ENCODE measurements at regions not wholly inside any gene's neighbourhood (a gene's known extent, or its start where the extent isn't known, plus 50 kb on each side); places are given as distances from the start of the nearest gene placed in this dataset.

GRCh38 chr3:8213286-8213685 lies 288.3 kb upstream of the LMCD1 start:
- no peak for TF ChIP-seq CTCF (IDR thresholded peaks at IDR 0.05; ENCODE audit: insufficient read depth, low read length, poor library complexity, severe bottlenecking)
- Histone ChIP-seq H3K36me3 (ENCODE audit: control insufficient read depth, insufficient read depth, low read length) (no peaks in the 10 kb centered on the region), H3K4me3 (ENCODE audit: low read depth, low read length) (no peak overlapping the region), H3K27me3 (ENCODE audit: control insufficient read depth, insufficient read depth, low read length) (no peaks in the 10 kb centered on the region)
- no peak for DNase-seq (ENCODE audit: low read depth)

DNA sequence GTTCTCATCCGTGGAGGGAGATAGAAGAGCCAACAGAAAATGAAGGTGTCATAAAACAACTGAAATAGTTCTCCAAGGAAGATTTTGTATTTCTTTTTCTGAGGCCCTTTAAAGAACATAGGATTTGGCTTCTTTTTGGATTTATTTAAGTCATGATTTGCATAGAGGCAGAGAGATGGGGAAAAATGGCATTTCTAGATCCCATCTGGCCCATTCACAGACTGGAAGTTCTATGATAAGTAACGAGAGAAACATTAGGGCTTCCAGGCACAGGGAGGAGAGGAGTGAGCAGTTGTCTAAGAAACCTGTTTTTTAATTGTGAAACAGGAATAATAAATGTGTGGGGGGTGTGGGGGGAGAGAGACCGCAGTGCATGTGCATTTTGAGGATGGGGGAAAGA lies 285.8 kb upstream of the LMCD1 start:
- no peak for DNase-seq (ENCODE audit: low read depth)
- Histone ChIP-seq H3K4me3 (ENCODE audit: low read depth, low read length) (no peak overlapping the region), H3K27me3 (ENCODE audit: control insufficient read depth, insufficient read depth, low read length) (no peaks in the 10 kb centered on the region), H3K36me3 (ENCODE audit: control insufficient read depth, insufficient read depth, low read length) (no peaks in the 10 kb centered on the region)
- TF ChIP-seq CTCF (IDR thresholded peaks at IDR 0.05; ENCODE audit: insufficient read depth, low read length, poor library complexity, severe bottlenecking): no peak

GRCh38 chr3:8218353-8218940 lies 283.2 kb upstream of the LMCD1 start:
- H3K27me3 ChIP-seq (ENCODE audit: control insufficient read depth, insufficient read depth, low read length): no peaks in the 10 kb centered on the region
- no peaks in the 10 kb centered on the region for H3K36me3 ChIP-seq (ENCODE audit: control insufficient read depth, insufficient read depth, low read length)
- H3K4me3 ChIP-seq (ENCODE audit: low read depth, low read length): no peak overlapping the region
- no peak for DNase-seq (ENCODE audit: low read depth)
- TF ChIP-seq CTCF (IDR thresholded peaks at IDR 0.05; ENCODE audit: insufficient read depth, low read length, poor library complexity, severe bottlenecking): no peak

GRCh38 chr3:8220291-8220690 lies 281.3 kb upstream of the LMCD1 start:
- Histone ChIP-seq H3K4me3 (ENCODE audit: low read depth, low read length) (no peak overlapping the region), H3K27me3 (ENCODE audit: control insufficient read depth, insufficient read depth, low read length) (no peaks in the 10 kb centered on the region), H3K36me3 (ENCODE audit: control insufficient read depth, insufficient read depth, low read length) (no peaks in the 10 kb centered on the region)
- no peak for DNase-seq (ENCODE audit: low read depth)
- no peak for TF ChIP-seq CTCF (IDR thresholded peaks at IDR 0.05; ENCODE audit: insufficient read depth, low read length, poor library complexity, severe bottlenecking)

DNA sequence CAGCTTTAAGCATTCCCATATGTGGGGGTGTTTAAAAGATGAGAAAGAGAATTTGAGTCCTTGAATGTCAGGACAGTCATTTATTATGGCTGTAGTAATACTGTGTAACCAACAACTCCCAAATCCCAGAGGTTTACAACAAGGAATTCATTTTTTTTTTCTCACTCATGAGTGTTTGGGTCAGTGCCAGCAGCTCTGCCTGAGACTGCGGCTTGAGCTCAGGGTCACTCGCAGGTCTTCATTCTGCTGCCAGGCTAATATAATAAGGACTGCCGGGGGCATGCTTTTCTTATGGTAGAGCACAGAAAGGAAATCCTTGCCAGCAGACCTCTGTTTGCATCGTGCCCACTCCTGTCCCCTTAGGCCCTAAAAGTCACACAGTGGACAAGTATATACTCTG lies 277.9 kb upstream of the LMCD1 start:
- H3K36me3 ChIP-seq (ENCODE audit: control insufficient read depth, insufficient read depth, low read length): no peaks in the 10 kb centered on the region
- TF ChIP-seq CTCF (IDR thresholded peaks at IDR 0.05; ENCODE audit: insufficient read depth, low read length, poor library complexity, severe bottlenecking): no peak
- H3K4me3 ChIP-seq (ENCODE audit: low read depth, low read length): no peak overlapping the region
- H3K27me3 ChIP-seq (ENCODE audit: control insufficient read depth, insufficient read depth, low read length): no peaks in the 10 kb centered on the region
- no peak for DNase-seq (ENCODE audit: low read depth)

DNA sequence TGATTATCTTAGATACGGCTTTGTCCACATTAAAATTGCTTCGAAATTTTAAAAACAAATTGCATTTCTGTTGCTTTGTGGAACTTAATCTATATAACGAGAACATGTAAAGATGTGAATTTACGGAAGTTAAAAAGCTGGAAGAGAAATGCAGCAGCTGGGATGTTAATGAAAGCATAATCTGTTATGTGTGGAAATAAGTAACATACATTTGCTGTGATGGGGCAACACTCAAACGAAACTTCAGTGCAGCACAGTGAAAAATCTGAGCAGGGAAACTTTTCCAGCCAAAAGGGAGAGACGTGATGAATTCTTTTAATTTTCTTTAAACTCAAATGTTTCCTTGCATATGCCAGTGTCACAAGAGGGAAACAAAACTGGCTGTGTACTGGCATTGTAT lies 276.7 kb upstream of the LMCD1 start:
- Histone ChIP-seq H3K4me3 (ENCODE audit: low read depth, low read length) (no peak overlapping the region), H3K36me3 (ENCODE audit: control insufficient read depth, insufficient read depth, low read length) (no peaks in the 10 kb centered on the region), H3K27me3 (ENCODE audit: control insufficient read depth, insufficient read depth, low read length) (no peaks in the 10 kb centered on the region)
- TF ChIP-seq CTCF (IDR thresholded peaks at IDR 0.05; ENCODE audit: insufficient read depth, low read length, poor library complexity, severe bottlenecking): no peak
- DNase-seq (ENCODE audit: low read depth): no peak
